NB4 (cell line): ENCODE measurements at regions not wholly inside any gene's neighbourhood (a gene's known extent, or its start where the extent isn't known, plus 50 kb on each side); places are given as distances from the start of the nearest gene placed in this dataset.

ENCODE experiments used
- POLR2A ChIP-seq: IDR thresholded peaks from 2 replicates; pipeline ENCODE4 v1.6.1; 2011; ENCODE audit warnings: mild to moderate bottlenecking; ENCODE audit not compliant: insufficient read length; ENCODE audit errors: extremely low read depth
- TF ChIP-seq, protein P1 (sequence below): IDR thresholded peaks from one replicate; pipeline ENCODE4 v1.5.1; 2012; ENCODE audit warnings: low read depth, low read length
- TF ChIP-seq, protein P2 (sequence below): IDR thresholded peaks from 2 replicates; pipeline ENCODE4 v1.6.1; 2011; ENCODE audit warnings: low read depth, low read length

DNA sequence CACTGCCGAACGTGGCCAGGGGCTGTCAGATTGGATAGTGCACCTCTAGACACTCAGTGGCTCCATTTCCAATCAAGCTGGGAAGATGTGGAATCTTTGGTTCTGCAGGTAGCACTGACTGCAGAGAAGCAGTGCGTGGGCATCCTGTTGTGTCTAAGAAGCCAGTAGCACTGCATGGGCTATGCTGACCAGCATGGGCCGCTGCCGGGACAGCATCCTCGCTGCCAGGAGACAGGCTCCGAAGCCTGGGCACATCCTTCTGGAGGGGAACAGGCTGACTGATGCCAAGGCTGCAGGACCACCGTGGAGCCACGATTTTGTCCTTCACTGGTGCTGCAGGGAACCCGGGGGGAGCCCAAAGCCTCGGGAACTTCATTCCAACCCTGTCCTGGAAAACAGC is 649.4 kb downstream of the NPHP4 start:
- TF ChIP-seq, protein P1, sequence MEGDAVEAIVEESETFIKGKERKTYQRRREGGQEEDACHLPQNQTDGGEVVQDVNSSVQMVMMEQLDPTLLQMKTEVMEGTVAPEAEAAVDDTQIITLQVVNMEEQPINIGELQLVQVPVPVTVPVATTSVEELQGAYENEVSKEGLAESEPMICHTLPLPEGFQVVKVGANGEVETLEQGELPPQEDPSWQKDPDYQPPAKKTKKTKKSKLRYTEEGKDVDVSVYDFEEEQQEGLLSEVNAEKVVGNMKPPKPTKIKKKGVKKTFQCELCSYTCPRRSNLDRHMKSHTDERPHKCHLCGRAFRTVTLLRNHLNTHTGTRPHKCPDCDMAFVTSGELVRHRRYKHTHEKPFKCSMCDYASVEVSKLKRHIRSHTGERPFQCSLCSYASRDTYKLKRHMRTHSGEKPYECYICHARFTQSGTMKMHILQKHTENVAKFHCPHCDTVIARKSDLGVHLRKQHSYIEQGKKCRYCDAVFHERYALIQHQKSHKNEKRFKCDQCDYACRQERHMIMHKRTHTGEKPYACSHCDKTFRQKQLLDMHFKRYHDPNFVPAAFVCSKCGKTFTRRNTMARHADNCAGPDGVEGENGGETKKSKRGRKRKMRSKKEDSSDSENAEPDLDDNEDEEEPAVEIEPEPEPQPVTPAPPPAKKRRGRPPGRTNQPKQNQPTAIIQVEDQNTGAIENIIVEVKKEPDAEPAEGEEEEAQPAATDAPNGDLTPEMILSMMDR, result no peak
- no peak for TF ChIP-seq POLR2A
- TF ChIP-seq, protein P2, sequence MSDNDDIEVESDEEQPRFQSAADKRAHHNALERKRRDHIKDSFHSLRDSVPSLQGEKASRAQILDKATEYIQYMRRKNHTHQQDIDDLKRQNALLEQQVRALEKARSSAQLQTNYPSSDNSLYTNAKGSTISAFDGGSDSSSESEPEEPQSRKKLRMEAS, result no peak
